NCI-H187 treated with DMSO at 0.1 percent for 48 hours (cell line): ENCODE measurements at regions not wholly inside any gene's neighbourhood (a gene's known extent, or its start where the extent isn't known, plus 50 kb on each side); places are given as distances from the start of the nearest gene placed in this dataset.

Experiments
- DNase-seq: peaks from one replicate; lab custom pipeline; 2025; lab: John Stamatoyannopoulos, UW

GRCh38 chr15:62945063-62945462, 97.5 kb upstream of the TPM1 start:
- no peak for DNase-seq

GRCh38 chr15:62945760-62946159, 96.8 kb upstream of the TPM1 start:
- no peak for DNase-seq

GRCh38 chr15:62946940-62947339, 95.6 kb upstream of the TPM1 start:
- no peak for DNase-seq

DNA sequence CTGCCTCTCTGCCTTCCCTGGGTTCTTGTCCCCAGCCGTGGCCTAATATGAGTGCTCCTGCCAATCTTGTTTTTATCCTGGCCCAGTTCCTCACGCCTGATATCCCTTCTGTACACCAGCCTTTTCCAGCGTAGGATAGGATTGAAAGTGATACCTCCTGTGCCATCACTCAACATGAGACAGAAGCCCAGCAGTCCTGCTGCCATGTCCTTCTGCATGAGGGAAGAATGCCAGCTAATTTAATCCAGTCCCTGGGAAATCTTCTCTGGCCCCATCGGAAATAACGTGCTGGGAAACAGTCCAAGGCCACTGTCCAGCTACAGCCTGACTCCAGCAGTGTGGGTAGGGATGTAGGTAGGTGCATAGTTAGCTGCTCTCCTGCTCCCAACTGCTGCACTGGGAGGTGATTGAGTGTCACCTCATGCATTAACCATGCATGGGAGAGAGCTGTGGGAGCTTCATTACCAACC, 92.0 kb upstream of the TPM1 start:
- no peak for DNase-seq

- DNase-seq = no peak
These were observed 91.1 kb upstream of the TPM1 start for GRCh38 chr15:62951481-62951880.

DNA sequence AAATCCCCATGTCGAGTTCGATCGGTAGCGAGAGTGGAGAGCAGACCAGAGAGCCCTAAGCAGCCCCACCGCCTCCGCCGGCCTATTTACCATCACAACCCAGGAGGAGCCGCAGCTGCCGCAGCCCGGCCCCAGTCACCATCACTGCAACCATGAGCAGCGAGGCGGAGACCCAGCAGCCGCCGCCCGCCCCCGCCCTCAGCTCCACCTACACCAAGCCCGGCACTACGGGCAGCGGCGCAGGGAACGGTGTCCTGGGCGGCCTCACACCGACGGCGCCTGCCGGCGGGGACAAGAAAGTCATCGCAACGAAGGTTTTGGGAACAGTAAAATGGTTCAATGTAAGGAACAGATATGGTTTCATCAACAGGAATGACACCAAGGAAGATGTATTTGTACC, 89.5 kb upstream of the TPM1 start:
- no peak for DNase-seq

DNA sequence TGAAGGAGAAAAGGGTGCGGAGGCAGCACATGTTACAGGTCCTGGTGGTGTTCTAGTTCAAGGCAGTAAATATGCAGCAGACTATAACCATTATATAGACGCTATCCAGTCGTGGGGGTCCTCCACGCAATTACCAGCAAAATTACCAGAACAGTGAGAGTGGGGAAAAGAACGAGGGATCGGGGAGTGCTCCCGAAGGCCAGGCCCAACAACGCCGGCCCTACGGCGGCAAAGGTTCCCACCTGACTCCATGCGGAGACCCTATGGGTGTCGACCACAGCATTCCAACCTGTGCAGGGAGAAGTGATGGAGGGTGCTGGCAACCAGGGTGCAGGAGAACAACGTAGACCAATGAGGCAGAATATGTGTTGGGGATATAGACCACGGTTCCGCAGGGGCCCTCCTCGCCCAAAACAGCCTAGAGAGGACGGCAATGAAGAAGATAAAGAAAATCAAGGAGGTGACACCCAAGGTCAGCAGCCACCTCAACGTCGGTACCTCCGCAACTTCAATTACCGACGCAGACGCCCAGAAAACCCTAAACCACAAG, 89.0 kb upstream of the TPM1 start:
- DNase-seq = no peak

DNA sequence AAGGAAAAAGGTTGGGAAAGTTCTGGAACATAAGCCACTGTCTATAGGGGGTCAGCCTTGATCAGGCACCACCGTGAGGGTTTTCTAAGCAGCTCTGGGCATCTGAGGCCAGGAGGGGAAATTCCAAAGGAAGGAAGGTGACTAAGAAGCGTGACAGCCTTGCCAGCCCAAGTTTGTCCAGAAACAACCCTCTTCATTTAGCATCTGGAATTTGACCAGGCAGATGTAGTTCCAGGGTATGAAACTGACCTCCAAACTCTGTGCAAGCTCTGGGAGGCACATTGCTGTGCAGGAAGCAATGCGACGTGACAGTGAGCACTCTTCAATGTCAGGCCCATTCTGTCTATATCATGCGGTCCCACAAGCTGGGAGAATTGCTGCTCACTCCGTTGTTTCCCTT, 85.4 kb upstream of the TPM1 start:
- no peak for DNase-seq

DNA sequence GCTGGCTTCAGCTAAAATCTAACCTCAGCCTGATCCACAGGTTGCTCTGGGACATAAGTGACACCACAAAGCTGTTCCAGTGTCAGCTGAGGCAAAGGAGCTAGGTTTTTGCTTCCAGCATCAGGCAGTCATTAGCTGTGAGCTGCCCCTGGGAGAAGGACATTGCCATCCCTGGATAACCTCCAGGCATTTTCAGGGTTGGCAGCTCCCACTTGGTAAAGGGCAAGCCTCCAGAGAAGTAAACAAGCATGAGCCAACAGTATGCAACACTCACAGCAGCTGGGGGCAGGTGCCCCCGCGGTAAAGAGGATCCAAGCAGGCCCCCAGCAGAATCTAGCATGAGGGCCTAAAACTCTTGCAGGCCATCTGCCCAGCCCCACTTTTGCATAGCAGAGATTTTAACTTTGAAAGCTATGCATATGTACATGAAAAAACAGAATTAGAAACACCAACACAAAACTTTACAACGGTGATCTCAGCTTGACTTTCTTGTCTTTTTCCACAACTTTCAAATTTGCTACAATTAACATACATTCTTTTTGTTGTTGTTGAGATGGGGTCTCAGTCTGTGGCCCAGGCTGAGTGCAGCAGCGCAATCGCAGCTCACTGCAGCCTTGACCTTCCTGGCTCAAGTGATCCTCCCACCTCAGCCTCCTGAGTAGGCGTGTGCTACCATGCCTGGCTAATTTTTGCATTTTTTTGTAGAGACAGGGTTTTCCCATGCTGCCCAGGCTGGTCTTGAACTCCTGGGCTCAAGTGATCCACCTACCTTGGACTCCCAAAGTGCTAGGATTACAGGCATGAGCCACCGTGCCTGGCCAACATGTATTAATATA, 83.8 kb upstream of the TPM1 start:
- DNase-seq = no peak

GRCh38 chr15:62961134-62961533, 81.4 kb upstream of the TPM1 start:
- no peak for DNase-seq

DNA sequence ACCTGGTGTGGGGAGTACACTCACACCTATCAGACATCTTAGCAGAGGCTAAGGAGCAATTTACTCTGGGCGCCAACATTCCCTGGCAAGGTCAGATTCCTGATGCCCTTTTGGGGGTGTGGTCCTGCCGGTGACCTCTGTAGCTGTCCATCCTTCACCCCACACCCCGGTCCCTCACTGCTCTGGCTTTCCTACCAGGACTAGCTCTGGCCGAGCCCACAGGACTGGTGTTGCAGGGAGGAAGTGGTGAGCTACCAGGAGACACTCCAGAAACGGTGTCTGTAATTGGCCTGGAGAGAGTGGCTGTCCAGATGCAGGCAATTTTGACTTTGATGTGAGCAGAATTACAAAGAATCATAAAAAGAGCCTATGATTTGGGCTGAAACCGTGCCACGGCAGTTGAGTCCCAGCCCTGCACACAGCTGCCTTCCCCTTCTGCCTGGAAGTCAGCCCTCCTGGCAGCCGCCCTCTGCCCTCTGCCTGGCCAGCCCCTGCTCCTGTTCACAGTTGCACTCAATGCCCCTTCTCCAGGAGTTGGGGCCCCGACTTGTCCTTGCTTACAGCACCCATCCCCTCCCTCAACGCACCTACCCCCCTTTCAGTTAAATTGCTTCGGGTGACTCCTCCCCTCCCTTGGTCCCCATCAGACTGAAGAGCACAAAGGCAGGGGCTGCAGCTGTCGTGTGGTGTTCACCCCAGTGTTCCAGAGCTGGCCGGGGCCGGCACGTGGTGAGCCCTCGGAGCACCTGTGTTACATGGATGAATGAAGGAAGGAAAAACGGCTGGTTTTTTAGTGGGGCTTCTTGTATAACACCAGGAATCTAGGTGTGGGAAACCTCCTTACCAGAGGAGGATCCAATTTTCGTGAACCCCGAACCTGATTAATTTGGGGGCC, 80.2 kb upstream of the TPM1 start:
- no peak for DNase-seq

- no peak for DNase-seq
These were observed 78.3 kb upstream of the TPM1 start for GRCh38 chr15:62964251-62964650.

GRCh38 chr15:62966294-62967078, 76.1 kb upstream of the TPM1 start:
- no peak for DNase-seq

GRCh38 chr15:62968699-62969098, 73.8 kb upstream of the TPM1 start:
- no peak for DNase-seq

- no peak for DNase-seq
These were observed 73.0 kb upstream of the TPM1 start for GRCh38 chr15:62969442-62970089.

- no peak for DNase-seq
These were observed 69.7 kb upstream of the TPM1 start for GRCh38 chr15:62972814-62973213.

GRCh38 chr15:62975515-62975914, 67.0 kb upstream of the TPM1 start:
- no peak for DNase-seq

GRCh38 chr15:62976301-62976881, 66.2 kb upstream of the TPM1 start:
- DNase-seq = no peak

DNA sequence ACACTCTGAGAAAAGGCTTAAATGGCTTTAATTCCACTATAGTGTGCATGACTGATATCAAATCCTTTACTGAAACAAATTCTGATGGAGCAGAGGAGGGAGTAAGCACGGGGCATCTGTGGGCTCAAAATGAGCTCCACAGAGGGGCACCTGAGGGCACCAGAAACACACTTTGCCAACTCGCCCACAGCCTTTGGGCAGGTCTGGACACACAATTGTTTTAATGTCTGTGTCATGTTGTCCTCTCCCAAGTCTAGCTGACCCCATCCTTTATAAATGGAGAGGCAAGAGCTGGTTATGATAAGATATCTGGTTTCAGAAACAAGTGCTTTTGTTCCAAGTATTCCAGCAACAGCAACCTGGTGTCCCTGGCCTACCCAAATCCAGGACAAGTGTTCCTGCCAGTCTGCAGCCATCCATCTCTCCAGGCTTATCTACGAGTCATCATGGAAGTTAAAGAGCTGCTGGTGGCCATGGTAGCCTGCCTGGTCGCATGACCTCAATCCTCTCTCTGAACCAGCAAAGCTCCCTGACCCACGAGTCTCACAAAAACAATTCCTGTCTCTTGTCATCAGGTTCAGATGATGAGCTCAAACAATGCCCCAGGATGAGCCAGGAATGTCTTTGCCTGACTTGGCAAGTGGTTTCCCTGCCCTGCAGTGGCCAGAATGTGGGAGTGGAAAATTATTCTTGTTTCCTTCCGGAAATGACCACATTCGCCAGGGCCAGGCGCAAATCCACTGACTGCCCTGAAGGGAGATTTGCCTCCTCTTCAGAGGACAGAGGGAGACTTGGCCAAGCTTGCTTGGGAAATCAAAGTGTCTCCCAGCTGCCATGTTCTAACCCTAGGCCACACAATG, 64.4 kb upstream of the TPM1 start:
- DNase-seq = no peak

GRCh38 chr15:62979252-62979651, 63.3 kb upstream of the TPM1 start:
- DNase-seq = no peak
